Skin epidermis (tissue), 12 donors: ENCODE measurements at regions not wholly inside any gene's neighbourhood (a gene's known extent, or its start where the extent isn't known, plus 50 kb on each side); places are given as distances from the start of the nearest gene placed in this dataset.

Experiments
- H3K27ac ChIP-seq, 21 experiments: fragments of 200-600 bp; sonication (generic) in 11 of 21; one replicate each; pipeline ENCODE4 v1.5.0; 2020; ENCODE audit warnings: mild to moderate bottlenecking in 3 of 21, inconsistent platforms in 2 of 21, moderate library complexity in 2 of 21
- H3K4me3 ChIP-seq, 7 experiments: fragments of 200-600 bp; sonication (generic) in 2 of 7; one replicate each; pipeline ENCODE4 v1.5.0; 2020; ENCODE audit warnings: inconsistent platforms in 2 of 7, mild to moderate bottlenecking in 2 of 7, moderate library complexity in 1 of 7

GRCh38 chr7:145331522-145331921 lies 495.7 kb upstream of the TPK1 start:
- Histone ChIP-seq H3K4me3 (no peak overlapping the region), H3K27ac (no peak overlapping the region)

- Histone ChIP-seq H3K27ac (no peak overlapping the region), H3K4me3 (no peak overlapping the region)
Observed at GRCh38 chr7:145331076-145331475, 495.2 kb upstream of the TPK1 start.

GRCh38 chr7:145327646-145328045 lies 491.8 kb upstream of the TPK1 start:
- no peak overlapping the region for H3K4me3 ChIP-seq
- no peak overlapping the region for H3K27ac ChIP-seq

- H3K4me3 ChIP-seq, result no peak overlapping the region
- no peak overlapping the region for H3K27ac ChIP-seq
Observed at GRCh38 chr7:145324081-145324480, 488.2 kb upstream of the TPK1 start.

- H3K4me3 ChIP-seq, result no peak overlapping the region
- H3K27ac ChIP-seq, result no peak overlapping the region
Observed at GRCh38 chr7:145313551-145313950, 477.7 kb upstream of the TPK1 start.

GRCh38 chr7:145293754-145294153 lies 457.9 kb upstream of the TPK1 start:
- H3K27ac ChIP-seq, result no peak overlapping the region
- no peak overlapping the region for H3K4me3 ChIP-seq

- Histone ChIP-seq H3K4me3 (no peak overlapping the region), H3K27ac (no peak overlapping the region)
Observed at GRCh38 chr7:145293228-145293701, 457.4 kb upstream of the TPK1 start.

GRCh38 chr7:145289384-145289783 lies 453.5 kb upstream of the TPK1 start:
- no peak overlapping the region for H3K4me3 ChIP-seq
- H3K27ac ChIP-seq, result no peak overlapping the region

- Histone ChIP-seq H3K4me3 (no peak overlapping the region), H3K27ac (no peak overlapping the region)
Observed at GRCh38 chr7:145276118-145276517, 440.3 kb upstream of the TPK1 start.

- H3K4me3 ChIP-seq, result no peak overlapping the region
- H3K27ac ChIP-seq, result no peak overlapping the region
Observed at GRCh38 chr7:145269418-145270161, 433.7 kb upstream of the TPK1 start.

- no peak overlapping the region for H3K27ac ChIP-seq
Observed at GRCh38 chr7:145265180-145265579, 429.3 kb upstream of the TPK1 start.

GRCh38 chr7:145263886-145264285 lies 428.0 kb upstream of the TPK1 start:
- no peak overlapping the region for H3K27ac ChIP-seq

More at GRCh38 chr7:145265180-145265579, 429.3 kb upstream of the TPK1 start:
- H3K4me3 ChIP-seq, result no peak overlapping the region

GRCh38 chr7:145252031-145252430 lies 416.2 kb upstream of the TPK1 start:
- no peak overlapping the region for H3K27ac ChIP-seq
- H3K4me3 ChIP-seq, result no peak overlapping the region

More at GRCh38 chr7:145263886-145264285, 428.0 kb upstream of the TPK1 start:
- no peak overlapping the region for H3K4me3 ChIP-seq

- H3K27ac ChIP-seq, result no peak overlapping the region
- H3K4me3 ChIP-seq, result no peak overlapping the region
Observed at GRCh38 chr7:145224775-145225174, 388.9 kb upstream of the TPK1 start.

GRCh38 chr7:145219461-145219860 lies 383.6 kb upstream of the TPK1 start:
- no peak overlapping the region for H3K27ac ChIP-seq
- H3K4me3 ChIP-seq, result no peak overlapping the region

GRCh38 chr7:145216866-145217265 lies 381.0 kb upstream of the TPK1 start:
- H3K4me3 ChIP-seq, result no peak overlapping the region
- H3K27ac ChIP-seq, result no peak overlapping the region

GRCh38 chr7:145212050-145212449 lies 376.2 kb upstream of the TPK1 start:
- Histone ChIP-seq H3K4me3 (no peak overlapping the region), H3K27ac (no peak overlapping the region)

- no peak overlapping the region for H3K4me3 ChIP-seq
Observed at GRCh38 chr7:145211211-145211610, 375.4 kb upstream of the TPK1 start.

GRCh38 chr7:145193951-145194350 lies 358.1 kb upstream of the TPK1 start:
- Histone ChIP-seq H3K27ac (no peak overlapping the region), H3K4me3 (no peak overlapping the region)

More at GRCh38 chr7:145211211-145211610, 375.4 kb upstream of the TPK1 start:
- H3K27ac ChIP-seq, result no peak overlapping the region

GRCh38 chr7:145184956-145185355 lies 349.1 kb upstream of the TPK1 start:
- H3K27ac ChIP-seq, result no peak overlapping the region
- H3K4me3 ChIP-seq, result no peak overlapping the region

- no peak overlapping the region for H3K4me3 ChIP-seq
- no peak overlapping the region for H3K27ac ChIP-seq
Observed at GRCh38 chr7:145183069-145183468, 347.2 kb upstream of the TPK1 start.

GRCh38 chr7:145175366-145175765 lies 339.5 kb upstream of the TPK1 start:
- Histone ChIP-seq H3K4me3 (no peak overlapping the region), H3K27ac (no peak overlapping the region)
